ENCODE measurements at regions not wholly inside any gene's neighbourhood (a gene's known extent, or its start where the extent isn't known, plus 50 kb on each side); places are given as distances from the start of the nearest gene placed in this dataset.

DNA sequence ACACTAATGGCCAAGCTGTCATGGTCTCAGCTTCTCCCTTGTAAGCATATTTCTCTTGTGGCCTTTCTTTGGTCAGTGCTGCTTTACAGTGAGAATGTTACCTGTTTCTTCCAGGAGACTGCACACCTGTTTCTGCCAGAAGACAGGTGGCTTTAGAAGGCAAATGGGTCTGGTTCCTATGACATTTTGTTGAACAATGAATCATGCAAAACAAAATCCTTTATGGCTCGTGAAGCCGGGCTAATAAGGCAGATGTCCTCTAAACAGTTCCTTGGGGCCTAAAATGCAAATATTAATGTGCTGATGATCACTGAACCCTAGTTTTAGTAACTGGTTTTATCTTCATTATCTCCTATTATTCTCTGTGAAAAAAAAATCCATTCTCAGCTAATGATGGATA is 927.6 kb downstream of the GALC start:
- Histone ChIP-seq H3K27me3 (replicated peaks; ENCODE audit: control insufficient read depth, insufficient read depth, low read length, poor library complexity, severe bottlenecking) (no peaks in the 10 kb centered on the region), H3K4me1 (ENCODE audit: control insufficient read depth, insufficient read depth, low read length, poor library complexity, severe bottlenecking) (no peaks in the 10 kb centered on the region), H3K4me3 (ENCODE audit: insufficient read depth, low read depth, low read length, poor library complexity, severe bottlenecking) (no peak overlapping the region), H3K9me3 (ENCODE audit: control insufficient read depth, low read length) (no peaks in the 10 kb centered on the region), H3K36me3 (ENCODE audit: control insufficient read depth, insufficient read depth, low read length) (no peaks in the 10 kb centered on the region), H3K27ac (ENCODE audit: insufficient read depth, low read length, poor library complexity, severe bottlenecking) (no peak overlapping the region)
- no peak for DNase-seq

DNA sequence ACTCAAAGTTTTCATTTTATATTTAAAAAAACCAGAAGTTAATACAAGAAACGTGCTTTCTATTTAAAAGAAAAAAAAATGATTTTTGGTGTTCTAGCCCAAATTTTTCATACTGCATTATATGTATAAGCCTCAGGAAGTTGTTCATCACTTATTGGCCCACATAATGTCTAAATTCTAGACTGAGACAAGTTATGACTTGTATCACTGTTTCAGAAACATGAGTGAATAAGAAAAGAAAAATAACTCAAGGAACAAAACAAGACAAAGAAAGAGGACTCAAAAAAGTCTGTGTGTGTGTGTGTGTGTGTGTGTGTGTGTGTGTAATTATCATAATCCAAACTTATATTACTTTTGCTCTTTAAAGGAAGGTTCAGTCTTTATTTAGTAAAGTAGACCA is 929.8 kb downstream of the GALC start:
- Histone ChIP-seq H3K4me1 (ENCODE audit: control insufficient read depth, insufficient read depth, low read length, poor library complexity, severe bottlenecking) (no peaks in the 10 kb centered on the region), H3K9me3 (ENCODE audit: control insufficient read depth, low read length) (no peaks in the 10 kb centered on the region), H3K27ac (ENCODE audit: insufficient read depth, low read length, poor library complexity, severe bottlenecking) (no peak overlapping the region), H3K36me3 (ENCODE audit: control insufficient read depth, insufficient read depth, low read length) (no peaks in the 10 kb centered on the region), H3K4me3 (ENCODE audit: insufficient read depth, low read depth, low read length, poor library complexity, severe bottlenecking) (no peak overlapping the region), H3K27me3 (replicated peaks; ENCODE audit: control insufficient read depth, insufficient read depth, low read length, poor library complexity, severe bottlenecking) (no peaks in the 10 kb centered on the region)
- DNase-seq: no peak

DNA sequence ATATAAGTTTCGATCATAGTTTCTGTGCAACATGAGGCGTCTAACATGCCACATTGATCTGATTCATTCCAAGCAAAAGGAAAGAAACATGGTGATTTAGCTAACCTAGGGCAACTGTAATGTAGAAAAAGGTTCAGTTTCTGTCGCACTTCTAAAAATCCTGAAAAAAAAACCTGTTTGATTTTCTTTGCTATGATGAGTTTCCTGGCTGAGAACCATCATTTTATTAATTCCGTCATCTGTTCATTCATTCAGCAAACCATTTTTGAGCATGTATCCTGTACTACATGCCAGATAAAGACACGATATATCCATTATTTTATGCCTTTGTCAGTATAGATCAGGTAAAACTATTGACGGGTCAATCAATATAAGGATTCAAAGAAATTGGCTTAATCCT is 932.6 kb downstream of the GALC start:
- Histone ChIP-seq H3K4me3 (ENCODE audit: insufficient read depth, low read depth, low read length, poor library complexity, severe bottlenecking) (no peak overlapping the region), H3K36me3 (ENCODE audit: control insufficient read depth, insufficient read depth, low read length) (no peaks in the 10 kb centered on the region), H3K27me3 (replicated peaks; ENCODE audit: control insufficient read depth, insufficient read depth, low read length, poor library complexity, severe bottlenecking) (no peaks in the 10 kb centered on the region), H3K4me1 (ENCODE audit: control insufficient read depth, insufficient read depth, low read length, poor library complexity, severe bottlenecking) (no peaks in the 10 kb centered on the region), H3K27ac (ENCODE audit: insufficient read depth, low read length, poor library complexity, severe bottlenecking) (no peak overlapping the region), H3K9me3 (ENCODE audit: control insufficient read depth, low read length) (no peaks in the 10 kb centered on the region)
- DNase-seq: no peak

DNA sequence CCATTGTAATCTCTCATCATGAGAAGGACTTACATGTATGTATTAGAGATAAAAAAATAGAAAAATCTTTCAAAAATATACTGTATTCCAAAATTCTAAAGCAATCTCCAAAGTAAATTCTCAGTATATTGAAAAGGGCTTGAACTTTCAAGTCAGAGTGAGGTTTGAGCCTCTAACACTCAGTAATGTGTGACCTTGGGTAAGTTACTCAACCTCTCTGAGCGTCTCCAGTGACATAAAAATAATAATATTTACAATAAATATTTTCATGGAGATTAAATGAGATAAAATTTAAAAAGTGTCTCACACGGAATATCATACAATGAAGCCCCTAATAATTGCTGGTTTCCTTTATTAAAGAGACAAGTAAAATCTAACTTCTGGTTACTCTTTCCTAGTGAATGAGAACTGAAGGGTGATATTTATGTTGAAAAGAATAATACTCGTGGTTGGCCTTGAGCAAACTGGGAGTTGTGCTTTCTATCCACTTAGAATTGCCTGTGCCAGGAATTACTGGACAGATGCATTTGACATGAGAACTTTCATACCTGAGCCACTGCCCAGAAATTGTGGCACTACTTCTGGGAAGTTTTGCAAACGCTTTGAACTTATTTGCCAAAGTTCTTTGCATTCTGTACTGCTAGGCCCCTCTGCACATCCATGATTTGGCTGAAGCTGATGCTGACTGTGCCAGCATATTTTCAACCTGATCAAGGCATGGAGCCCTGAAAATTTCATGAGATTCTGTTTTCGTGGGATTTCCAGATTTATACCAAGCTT is 933.7 kb downstream of the GALC start:
- Histone ChIP-seq H3K27ac (ENCODE audit: insufficient read depth, low read length, poor library complexity, severe bottlenecking) (no peak overlapping the region), H3K4me3 (ENCODE audit: insufficient read depth, low read depth, low read length, poor library complexity, severe bottlenecking) (no peak overlapping the region), H3K9me3 (ENCODE audit: control insufficient read depth, low read length) (no peaks in the 10 kb centered on the region), H3K36me3 (ENCODE audit: control insufficient read depth, insufficient read depth, low read length) (no peaks in the 10 kb centered on the region), H3K4me1 (ENCODE audit: control insufficient read depth, insufficient read depth, low read length, poor library complexity, severe bottlenecking) (no peaks in the 10 kb centered on the region), H3K27me3 (replicated peaks; ENCODE audit: control insufficient read depth, insufficient read depth, low read length, poor library complexity, severe bottlenecking) (no peaks in the 10 kb centered on the region)
- DNase-seq: no peak

DNA sequence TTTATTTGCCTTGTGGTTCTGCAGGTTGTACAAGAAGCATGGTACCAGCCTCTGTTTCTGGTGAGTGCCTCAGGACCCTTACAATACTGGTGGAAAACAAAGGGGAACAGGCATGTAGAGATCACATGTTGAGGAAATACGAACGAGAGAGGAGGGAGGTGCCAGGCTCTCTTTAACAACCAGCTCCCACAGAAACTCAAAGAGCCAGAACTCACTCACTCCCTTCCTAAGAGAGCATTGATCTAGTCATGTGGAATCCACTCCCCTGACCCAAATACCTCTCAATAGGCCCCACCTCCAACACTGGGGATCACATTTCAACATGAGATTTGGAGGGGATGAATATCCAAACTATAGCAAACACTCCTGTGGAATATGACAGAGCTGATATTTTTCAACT is 938.0 kb downstream of the GALC start:
- no peak for DNase-seq
- Histone ChIP-seq H3K27ac (ENCODE audit: insufficient read depth, low read length, poor library complexity, severe bottlenecking) (no peak overlapping the region), H3K4me3 (ENCODE audit: insufficient read depth, low read depth, low read length, poor library complexity, severe bottlenecking) (no peak overlapping the region), H3K27me3 (replicated peaks; ENCODE audit: control insufficient read depth, insufficient read depth, low read length, poor library complexity, severe bottlenecking) (no peaks in the 10 kb centered on the region), H3K4me1 (ENCODE audit: control insufficient read depth, insufficient read depth, low read length, poor library complexity, severe bottlenecking) (no peaks in the 10 kb centered on the region), H3K36me3 (ENCODE audit: control insufficient read depth, insufficient read depth, low read length) (no peaks in the 10 kb centered on the region), H3K9me3 (ENCODE audit: control insufficient read depth, low read length) (no peaks in the 10 kb centered on the region)

DNA sequence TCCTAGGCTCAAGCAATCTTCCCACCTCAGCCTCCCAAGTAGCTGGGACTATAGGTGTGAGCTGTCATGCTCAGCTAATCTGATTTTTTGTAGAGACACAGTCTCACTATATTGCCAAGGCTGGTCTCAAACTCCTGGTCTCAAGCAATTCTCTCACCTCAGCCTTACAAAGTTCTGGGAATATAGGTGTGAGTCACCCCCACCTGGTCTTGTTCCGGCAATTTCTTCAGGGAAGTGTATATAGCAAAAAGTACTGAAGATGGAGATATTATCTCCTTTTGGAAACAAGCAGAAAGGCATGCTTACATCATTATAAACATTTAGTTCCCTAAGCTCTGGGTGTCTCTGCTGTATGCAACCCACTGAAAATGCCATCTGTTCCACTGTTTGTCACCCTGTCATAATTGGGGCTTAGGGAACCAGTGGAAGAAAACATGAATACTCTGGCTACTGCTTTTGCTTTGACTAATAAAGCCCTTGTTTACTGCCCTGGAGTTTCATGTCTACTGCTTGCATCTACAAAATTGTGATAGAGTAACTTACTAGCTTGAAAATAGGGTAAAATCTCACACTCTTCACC is 940.2 kb downstream of the GALC start:
- H3K36me3 ChIP-seq (ENCODE audit: control insufficient read depth, insufficient read depth, low read length): no peaks in the 10 kb centered on the region
- no peaks in the 10 kb centered on the region for H3K27me3 ChIP-seq (replicated peaks; ENCODE audit: control insufficient read depth, insufficient read depth, low read length, poor library complexity, severe bottlenecking)
- H3K9me3 ChIP-seq (ENCODE audit: control insufficient read depth, low read length): no peaks in the 10 kb centered on the region
- H3K4me1 ChIP-seq (ENCODE audit: control insufficient read depth, insufficient read depth, low read length, poor library complexity, severe bottlenecking): no peaks in the 10 kb centered on the region
- no peak overlapping the region for H3K4me3 ChIP-seq (ENCODE audit: insufficient read depth, low read depth, low read length, poor library complexity, severe bottlenecking)
- DNase-seq: no peak
- H3K27ac ChIP-seq (ENCODE audit: insufficient read depth, low read length, poor library complexity, severe bottlenecking): no peak overlapping the region

DNA sequence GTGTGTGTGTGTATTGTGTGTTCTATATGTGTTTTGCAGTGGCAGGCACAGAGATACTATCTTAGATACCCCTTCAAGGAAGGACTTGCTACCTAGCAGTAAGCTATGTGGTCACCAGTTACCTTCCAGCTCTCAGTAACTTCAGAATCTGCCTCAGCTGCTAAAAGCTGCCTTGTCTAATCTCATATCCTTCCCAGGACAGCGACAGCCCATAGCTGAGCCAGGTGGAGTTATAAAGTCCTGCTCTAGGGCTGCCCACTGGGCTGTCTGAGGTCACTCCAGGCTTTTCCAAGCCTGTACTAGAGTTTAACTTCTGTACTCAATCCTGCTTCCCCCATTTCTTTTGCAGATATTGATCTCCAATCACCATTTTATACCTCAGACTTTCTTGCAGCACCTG is 942.6 kb downstream of the GALC start:
- H3K4me1 ChIP-seq (ENCODE audit: control insufficient read depth, insufficient read depth, low read length, poor library complexity, severe bottlenecking): no peaks in the 10 kb centered on the region

DNA sequence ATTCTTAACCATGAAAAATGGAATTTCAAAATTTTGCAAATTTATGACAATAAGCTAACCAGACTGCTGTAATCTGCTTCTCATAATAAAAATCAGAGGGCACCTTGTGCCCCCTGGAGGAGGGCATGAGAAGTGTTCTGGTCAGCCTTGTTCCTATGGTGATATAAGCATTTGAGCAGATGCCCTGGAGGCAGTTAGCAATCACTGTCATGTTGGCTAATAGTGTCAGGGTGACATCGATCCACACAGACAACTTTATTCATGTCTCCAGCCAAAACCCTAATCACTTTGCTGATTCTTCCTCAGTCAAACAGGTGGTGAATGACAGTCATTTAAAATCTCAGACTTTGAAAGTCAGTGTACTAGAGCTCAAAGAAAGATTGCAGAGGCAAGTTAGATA is 943.0 kb downstream of the GALC start:
- DNase-seq: no peak

More for the DNA sequence above, 942.6 kb downstream of the GALC start:
- no peak for DNase-seq
- Histone ChIP-seq H3K27me3 (replicated peaks; ENCODE audit: control insufficient read depth, insufficient read depth, low read length, poor library complexity, severe bottlenecking) (no peaks in the 10 kb centered on the region), H3K27ac (ENCODE audit: insufficient read depth, low read length, poor library complexity, severe bottlenecking) (no peak overlapping the region), H3K4me3 (ENCODE audit: insufficient read depth, low read depth, low read length, poor library complexity, severe bottlenecking) (no peak overlapping the region), H3K36me3 (ENCODE audit: control insufficient read depth, insufficient read depth, low read length) (no peaks in the 10 kb centered on the region), H3K9me3 (ENCODE audit: control insufficient read depth, low read length) (no peaks in the 10 kb centered on the region)

DNA sequence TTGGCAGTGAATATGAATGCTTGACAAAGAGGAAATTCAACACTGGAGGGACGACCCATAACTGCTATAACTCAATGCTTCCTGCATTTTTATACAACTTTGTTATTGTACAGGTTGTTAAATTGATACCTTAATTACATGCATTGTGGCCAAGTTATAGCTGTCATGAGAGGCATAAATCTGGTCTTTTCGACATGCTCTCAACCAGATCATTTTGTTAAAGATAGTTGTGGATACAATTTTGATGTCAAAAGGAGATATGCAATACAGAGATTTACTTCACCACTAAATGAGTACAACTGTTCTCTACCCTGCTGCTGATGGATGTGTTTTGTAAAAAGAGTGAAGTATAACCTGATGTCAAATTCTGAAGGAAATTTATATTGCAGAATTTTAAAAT is 946.0 kb downstream of the GALC start:
- Histone ChIP-seq H3K36me3 (ENCODE audit: control insufficient read depth, insufficient read depth, low read length) (no peaks in the 10 kb centered on the region), H3K4me1 (ENCODE audit: control insufficient read depth, insufficient read depth, low read length, poor library complexity, severe bottlenecking) (no peaks in the 10 kb centered on the region), H3K4me3 (ENCODE audit: insufficient read depth, low read depth, low read length, poor library complexity, severe bottlenecking) (no peak overlapping the region), H3K27ac (ENCODE audit: insufficient read depth, low read length, poor library complexity, severe bottlenecking) (no peak overlapping the region), H3K9me3 (ENCODE audit: control insufficient read depth, low read length) (no peaks in the 10 kb centered on the region), H3K27me3 (replicated peaks; ENCODE audit: control insufficient read depth, insufficient read depth, low read length, poor library complexity, severe bottlenecking) (no peaks in the 10 kb centered on the region)
- DNase-seq: no peak

More for the DNA sequence above, 943.0 kb downstream of the GALC start:
- H3K36me3 ChIP-seq (ENCODE audit: control insufficient read depth, insufficient read depth, low read length): no peaks in the 10 kb centered on the region
- H3K27me3 ChIP-seq (replicated peaks; ENCODE audit: control insufficient read depth, insufficient read depth, low read length, poor library complexity, severe bottlenecking): no peaks in the 10 kb centered on the region
- no peaks in the 10 kb centered on the region for H3K9me3 ChIP-seq (ENCODE audit: control insufficient read depth, low read length)
- H3K27ac ChIP-seq (ENCODE audit: insufficient read depth, low read length, poor library complexity, severe bottlenecking): no peak overlapping the region
- H3K4me3 ChIP-seq (ENCODE audit: insufficient read depth, low read depth, low read length, poor library complexity, severe bottlenecking): no peak overlapping the region
- H3K4me1 ChIP-seq (ENCODE audit: control insufficient read depth, insufficient read depth, low read length, poor library complexity, severe bottlenecking): no peaks in the 10 kb centered on the region

DNA sequence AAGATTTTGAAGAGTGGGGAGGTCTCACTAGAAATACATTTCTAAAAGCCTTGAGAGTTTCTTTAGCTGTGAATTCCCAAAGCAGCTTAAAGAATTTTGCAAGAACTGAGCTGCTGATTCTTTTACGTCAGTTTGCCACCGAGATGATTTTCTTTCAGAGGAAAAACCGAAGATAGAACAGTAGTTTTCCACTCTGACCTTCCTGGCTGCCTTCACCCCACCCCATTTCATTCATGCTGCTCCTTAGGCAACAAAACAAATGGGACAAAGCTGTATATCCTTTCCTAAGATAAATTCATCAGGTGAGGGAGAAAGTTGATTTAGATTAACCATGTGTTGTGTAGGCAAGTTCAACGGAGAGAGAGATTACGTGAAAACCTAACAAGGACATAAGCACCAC is 947.0 kb downstream of the GALC start:
- no peaks in the 10 kb centered on the region for H3K27me3 ChIP-seq (replicated peaks; ENCODE audit: control insufficient read depth, insufficient read depth, low read length, poor library complexity, severe bottlenecking)
- no peaks in the 10 kb centered on the region for H3K9me3 ChIP-seq (ENCODE audit: control insufficient read depth, low read length)
- H3K27ac ChIP-seq (ENCODE audit: insufficient read depth, low read length, poor library complexity, severe bottlenecking): no peak overlapping the region
- H3K4me1 ChIP-seq (ENCODE audit: control insufficient read depth, insufficient read depth, low read length, poor library complexity, severe bottlenecking): no peaks in the 10 kb centered on the region
- DNase-seq: no peak
- no peak overlapping the region for H3K4me3 ChIP-seq (ENCODE audit: insufficient read depth, low read depth, low read length, poor library complexity, severe bottlenecking)
- H3K36me3 ChIP-seq (ENCODE audit: control insufficient read depth, insufficient read depth, low read length): no peaks in the 10 kb centered on the region
